NOMO-1 (cell line): ENCODE measurements at regions not wholly inside any gene's neighbourhood (a gene's known extent, or its start where the extent isn't known, plus 50 kb on each side); places are given as distances from the start of the nearest gene placed in this dataset.

Experiments
- DNase-seq, 2 experiments: peaks; one replicate each; lab custom pipeline; 2025; ENCODE audit not compliant: unreplicated experiment in 2 of 2; lab: John Stamatoyannopoulos, UW

DNA sequence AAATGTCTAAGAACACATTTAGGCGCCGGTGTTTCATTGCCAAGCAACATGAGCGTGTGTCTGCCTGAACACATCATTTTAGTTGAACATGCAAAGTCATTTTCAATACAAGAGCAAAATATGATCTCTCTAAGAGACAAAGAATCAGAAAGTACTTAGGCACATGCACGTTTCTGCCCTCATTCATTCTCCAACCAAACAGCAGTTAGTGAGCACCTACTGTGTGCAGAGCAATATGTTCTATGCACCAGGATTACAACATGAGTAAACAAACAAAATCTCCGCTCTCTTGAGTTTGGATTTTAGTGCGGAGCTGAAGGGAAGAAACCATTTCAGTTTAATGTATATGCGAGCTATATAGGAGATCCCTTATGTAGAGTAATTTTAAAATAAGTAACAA lies 71.6 kb upstream of the KLF6 start:
- no peak for DNase-seq

DNA sequence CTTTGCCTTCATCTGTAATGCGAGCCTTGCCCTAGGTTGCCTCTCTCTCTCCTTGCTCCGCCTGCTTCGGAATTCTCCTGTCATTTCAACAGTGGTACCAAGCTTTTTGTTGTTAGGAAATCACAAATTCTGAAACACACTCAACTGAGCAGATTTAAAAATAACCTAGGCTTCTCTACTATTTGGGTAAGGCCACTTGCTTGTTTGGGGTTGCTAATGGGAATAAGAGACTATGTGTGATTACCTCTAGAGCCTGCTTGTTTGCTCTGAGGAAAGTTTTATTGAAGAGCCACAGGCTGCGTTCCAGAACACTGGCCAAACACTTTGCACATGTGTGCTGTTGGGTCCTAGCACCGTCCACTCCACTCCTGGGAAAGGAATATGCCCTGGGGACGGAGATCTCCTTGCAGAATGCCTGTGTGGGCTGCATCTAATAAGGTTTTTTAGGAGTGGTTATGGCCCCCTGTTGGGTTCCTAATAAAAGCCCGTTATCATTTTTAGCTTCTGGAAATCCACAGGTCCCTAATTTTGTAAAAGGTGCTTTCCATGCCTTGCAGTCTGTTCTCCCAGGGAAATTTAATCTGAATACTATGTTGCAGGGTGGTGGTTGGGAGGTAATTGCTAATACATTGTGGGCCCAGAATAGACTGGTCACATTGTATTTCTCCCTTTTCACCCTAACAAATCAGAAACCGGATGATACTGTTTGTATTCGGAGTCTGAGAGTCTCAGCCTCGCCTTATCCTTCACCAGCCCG lies 68.7 kb upstream of the KLF6 start:
- DNase-seq, result no peak

DNA sequence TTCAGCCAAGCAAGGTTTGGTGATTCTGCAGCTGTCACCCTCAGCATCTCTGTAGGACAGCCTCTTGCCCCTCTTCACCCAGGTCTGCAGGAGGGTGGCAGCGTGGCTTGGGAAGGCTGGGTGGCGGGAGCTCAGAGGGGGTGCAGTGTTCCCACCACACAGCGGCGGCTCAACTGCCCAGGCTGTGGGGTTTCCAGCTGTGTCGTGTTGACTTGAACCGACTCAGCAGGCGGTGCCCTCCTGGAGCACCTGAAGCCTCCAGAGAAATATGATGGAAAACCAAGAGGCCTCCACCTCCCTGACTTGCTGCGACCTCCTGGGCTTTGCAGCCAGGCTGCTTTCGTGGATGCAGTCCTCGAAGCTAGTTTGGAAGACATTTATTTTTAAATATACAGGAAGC lies 68.0 kb upstream of the KLF6 start:
- DNase-seq, result no peak

DNA sequence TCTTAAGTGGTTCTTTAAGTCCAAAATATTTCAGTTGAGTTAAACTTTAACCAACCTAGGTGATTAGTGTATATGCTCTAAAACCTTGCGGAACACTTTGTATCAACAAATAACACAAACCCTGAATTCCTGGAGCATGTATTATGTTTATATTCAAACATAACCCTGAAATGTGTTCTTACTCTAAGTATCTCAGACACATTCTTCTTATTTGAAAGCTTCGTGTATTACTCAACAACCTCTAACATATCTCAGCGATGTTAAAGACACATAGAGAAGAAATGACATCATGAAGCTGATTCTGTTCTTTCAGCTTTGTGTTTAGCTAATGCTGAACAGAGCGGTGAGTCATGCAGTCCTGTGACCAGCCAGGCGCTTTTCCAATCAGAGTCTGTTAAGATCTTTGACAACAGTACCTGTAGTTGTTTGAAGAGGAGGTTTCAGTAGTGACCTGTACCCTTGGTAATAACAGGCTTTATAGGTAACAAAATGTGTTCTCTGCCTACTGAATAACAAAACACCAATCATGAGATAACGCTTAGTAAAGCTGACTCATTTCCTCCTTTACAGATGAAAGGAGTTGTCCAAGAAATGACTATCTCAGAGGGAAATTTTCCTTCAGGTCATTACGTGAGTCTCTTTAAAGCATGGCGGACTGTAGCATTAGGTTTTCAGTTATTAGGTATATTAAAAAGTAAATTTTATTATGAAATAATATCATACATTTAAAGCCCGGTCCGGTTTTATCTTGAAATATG lies 67.3 kb upstream of the KLF6 start:
- peak; percentile 16 to 89 for DNase-seq

DNA sequence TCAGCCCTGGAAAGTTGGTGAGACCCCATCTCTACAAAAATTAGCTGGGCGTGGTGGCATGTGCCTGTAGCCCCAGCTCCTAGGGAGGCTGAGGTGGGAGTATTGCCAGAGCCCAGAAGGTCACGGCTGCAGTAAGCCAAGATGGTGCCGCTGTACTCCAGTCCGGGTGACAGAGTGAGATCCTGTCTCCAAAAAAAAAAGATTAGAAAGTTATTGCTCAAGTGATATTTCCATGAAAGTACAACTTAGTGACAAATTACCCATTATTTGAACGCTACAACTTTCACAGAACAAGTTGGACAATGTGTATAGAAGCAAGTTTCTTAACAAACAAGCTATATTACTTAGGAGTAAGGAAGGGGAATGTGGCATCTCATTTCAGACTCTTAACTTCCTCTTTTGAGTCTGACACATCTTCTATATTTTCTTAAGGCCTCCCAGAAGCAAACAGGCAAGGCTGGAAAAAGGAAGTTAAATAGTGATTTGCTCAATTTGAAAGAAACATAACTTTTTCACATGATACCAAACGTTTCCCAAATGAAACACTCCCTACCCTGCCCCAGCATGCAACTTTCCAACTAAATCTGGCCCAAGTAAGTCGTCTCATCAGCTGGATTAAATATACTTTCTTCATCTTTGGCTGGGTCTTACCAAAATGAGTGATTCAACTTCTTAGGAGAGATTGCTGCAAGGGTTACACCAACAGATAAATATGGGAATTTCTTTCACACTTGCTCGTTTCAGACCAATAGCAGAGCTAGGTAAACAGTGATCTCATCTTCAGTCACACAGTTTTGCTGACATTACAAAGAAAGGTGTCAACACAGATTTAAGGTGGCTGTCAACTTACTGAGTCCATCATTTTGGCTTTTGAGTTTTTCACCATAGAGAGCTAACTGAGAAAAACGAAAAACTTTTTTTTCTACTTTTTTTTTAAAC lies 66.3 kb upstream of the KLF6 start:
- DNase-seq, result peak; percentile 78 to 97

DNA sequence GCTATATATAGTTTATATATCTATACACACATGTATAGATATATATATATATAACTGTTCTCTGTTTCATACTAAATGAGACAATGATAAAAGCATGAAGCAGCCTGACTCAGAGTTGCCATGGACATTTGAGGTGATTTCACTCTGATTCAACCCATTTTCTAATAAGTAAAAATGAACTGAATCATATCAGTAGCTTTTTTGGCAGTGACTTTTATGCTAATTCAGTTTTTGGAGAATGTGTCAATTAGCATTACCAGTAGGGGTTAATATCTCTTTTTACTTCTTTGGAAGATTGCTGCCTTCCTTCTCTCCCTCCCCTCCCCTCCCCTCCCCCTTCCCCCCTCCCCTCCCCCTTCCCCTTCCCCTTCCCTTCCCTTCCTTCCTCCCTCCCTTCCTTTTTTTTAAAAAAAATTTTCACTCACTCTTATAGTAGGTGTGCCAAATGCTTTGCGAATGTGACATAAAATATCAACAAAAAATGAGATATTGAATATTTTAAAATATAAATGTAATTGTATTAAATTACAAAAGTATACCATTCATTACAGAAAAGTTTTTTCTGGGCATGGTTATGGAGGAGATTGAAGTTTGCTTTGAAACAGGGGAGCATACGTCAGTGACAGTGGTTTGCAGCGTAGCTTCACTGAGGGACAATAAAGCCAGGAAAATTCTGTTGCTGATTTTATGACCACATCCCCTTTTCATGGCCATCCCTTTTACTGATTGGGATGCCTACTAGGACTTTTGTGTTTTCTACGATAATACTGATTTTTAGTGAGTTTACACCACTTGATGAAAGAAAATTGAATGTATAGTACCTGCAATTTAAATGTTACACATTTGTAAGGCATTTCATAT lies 64.0 kb upstream of the KLF6 start:
- DNase-seq, result no peak

DNA sequence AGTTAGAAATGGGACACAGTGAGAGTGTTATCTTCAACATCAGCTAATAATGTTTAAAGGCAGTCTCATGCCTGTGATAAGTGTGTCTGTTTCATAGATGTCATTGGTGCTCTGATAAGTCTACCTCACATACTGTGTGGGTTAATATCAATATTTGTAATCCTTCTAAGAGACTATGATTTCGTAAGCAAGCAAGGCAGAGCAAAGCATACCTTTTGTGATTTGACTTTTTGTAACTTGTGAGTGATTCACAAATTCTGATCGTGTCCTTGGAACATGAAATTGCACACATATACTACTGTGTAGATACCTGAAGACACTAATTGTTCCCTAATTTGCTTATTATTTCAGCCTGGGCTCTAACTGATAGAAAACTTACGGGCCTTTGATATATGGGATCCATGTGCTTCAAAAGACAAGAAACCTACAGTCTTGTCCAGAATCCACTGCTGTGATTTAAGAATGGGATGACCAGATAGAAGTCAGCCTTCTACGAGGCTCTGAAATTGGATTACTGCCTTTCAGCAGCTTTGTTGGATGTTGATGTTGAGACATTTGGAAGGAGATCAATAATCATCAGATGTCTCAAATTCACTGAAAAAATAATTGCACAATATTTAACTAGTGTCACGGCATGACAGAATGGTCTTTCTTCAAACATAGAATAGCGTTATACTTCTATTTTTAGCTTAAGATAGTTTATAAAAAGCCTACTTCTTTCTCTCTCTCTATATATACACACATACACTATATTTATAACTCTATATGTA lies 63.2 kb upstream of the KLF6 start:
- DNase-seq, result no peak

DNA sequence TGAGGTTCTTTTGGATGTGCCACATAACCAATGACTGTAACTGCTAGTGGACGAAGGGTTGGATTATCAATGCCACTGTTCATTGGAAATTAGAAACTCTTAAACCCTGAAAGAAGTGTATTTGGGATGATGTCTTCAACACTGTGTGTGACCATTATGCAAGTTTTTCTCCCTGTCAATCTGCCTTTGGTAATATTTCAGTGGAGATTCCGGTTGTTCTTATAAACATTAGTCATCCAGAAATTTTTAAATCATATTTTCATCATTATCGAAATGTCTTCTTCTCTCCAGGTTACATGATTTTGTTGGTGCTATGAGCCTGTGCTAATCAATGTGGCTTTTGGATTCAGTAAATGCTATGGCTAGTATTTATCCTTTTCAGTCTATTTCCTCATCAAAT lies 61.7 kb upstream of the KLF6 start:
- DNase-seq, result no peak

DNA sequence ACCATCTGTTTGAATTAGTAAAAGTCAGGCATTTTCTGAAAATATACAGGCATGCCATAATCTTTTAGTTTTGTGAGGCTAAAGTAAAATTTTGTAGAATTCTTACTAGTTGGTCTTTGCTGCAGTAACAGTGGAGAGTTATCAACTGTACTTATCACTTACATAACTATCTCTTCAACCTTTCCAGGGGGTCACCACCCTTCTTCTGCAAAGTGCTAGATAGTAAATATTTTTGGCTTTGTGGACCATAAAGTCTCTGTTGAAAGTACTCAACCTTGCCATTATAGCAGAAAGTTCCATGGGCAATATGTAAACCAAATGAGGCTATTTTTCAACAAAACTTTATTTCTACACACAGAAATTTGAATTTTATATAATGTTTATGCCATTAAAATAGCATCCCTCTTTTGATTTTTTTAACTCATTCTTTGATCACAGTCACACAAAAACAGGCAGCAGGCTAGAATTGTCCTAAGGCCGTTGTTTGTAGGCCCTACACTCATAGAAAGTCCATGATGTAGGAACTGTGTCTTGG lies 59.5 kb upstream of the KLF6 start:
- DNase-seq, result no peak

DNA sequence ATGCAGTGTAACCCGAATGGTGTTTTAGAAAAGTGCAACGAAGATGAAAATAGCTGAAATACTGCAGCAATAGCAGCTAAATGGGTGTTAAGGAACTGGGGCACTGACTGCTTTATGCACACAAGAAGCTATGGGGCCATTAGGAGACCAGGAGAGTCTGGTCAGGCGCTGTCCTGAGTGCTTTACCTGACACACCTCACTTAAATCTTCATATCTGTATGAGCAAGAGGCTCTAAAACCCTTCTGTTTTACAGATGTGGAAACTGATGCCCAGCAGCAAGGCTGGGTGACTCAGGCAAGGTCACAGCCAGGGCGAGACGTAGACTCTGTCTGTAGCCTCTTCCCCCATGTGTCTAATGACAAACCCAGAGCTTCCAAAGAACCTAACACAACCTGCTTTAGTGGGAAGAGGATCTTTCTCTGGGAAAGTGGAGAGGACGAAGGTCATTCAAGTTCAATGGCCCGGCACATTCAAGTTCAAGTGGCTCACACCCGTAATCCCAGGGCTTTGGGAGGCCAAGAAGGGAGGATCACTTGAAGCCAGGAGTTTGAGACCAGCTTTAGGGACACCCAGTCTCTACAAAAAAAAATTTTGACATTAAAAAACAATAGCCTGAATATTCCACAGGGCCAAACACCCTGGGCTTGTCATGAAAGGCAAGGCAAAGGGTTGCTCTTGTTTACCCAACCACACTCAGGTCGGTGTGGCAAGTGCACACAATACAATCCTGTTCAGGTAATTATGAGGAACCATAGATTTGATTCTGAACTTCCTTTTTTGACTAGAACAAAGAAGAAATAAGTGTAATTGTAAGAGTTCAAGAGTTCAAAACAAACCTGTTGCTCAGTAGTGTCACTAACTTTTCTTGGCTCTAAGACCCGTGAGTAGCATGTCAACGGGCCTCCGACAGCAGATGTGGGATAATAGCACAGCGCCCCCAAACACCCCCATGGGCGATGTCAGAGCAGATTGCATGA lies 53.7 kb upstream of the KLF6 start:
- DNase-seq, result peak; percentile 16 to 63

DNA sequence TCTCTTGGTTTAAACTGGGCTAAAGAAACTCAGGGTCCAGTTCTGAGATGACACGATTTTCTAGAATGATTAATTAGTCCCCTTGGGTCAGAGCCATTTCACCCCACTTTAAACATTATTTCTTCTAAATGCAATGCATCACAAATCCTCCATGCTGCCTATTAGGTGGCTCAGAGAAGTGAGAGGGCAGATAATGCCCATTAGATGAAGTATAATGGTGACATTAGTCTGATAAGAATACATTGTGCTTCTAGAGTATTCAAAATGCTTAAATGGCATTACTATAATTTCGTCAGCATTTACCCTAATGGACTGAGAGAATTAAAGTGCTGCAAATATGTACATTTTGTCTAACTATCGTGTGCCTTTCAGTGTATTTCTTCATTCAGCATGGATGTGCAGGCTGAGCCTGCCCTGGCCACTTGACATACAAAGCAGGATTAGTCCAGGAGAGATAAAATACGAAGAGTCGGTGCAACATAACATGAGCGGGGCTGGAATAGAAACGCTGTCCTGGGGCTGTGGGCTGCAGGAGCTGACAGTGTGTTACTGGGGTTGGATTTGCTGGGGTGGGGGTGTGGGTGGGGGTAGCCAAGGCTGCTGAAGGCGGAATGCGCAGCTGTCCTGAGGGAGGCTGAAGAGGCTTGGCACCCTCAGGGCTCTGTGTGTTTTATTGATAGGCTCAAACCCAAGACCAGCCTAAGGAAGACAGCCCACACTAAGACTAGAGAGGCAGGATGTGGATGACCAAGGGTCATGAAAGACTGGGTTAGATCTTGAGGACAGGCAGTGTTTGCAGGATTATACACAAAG lies 52.8 kb upstream of the KLF6 start:
- DNase-seq, result no peak

DNA sequence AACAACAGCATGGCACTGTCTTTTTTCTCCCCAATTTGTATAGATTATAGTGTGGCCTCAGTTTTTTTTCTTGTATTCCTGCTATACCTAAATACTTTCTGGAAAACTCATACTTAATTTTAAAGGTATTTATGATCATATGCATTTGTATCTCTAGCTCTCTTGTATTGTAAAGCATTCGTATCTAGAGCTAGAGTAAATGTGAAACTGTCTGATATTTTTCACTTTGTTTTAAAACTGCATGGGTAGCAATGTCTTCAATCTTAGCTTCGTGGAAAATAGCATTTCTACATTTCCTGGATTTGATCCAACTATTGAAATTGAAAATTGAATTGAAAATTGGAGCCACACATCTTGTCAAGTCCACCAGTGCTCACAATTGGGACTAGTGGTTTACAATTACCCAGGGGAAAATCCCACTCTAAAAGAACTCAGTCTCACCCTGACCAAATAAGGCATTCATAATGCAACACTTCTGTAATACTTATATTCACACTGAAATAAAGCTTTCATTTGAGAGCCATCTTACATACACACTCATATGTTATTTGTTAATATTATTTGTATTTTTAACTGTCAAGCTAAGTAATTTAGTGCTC lies 51.3 kb upstream of the KLF6 start:
- DNase-seq, result no peak

DNA sequence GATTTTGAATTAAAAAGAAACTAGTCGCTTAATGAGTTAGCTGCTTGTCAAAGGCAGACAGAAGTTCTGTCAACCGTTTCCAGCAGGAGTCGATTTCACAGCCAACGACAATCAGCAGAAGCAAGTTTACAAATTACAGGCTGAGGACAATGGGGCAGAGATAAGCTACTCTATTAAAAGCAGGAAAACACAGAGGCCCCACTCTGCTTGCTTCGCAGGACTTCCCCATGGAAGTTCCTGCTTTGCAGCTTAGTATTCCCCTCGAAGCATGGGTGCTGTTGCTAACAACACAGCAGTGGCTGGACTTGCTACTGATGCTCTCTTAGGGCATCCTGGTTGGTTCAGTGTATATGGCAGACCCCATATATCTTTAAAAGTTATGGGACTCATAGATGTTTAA lies 50.8 kb upstream of the KLF6 start:
- DNase-seq, result peak in 1 of 2 experiments; percentile 8

DNA sequence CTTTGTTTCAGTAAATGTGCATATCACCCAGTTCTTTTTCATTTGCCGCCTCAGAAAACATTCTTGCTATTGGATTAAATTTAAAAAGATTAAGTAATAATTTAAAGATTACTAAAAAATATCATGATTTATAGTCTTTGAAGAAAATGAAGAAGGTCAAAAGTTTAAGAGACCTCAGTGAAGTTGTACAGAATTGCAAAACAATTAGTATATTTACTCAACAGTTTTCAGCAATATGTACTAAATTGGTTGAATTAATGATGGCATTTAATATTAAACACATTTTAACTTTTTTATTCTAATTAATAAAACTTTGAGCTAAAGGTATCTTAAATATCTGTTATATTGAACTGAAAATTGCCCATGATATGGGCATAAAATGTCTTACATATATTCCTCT lies 49.9 kb upstream of the KLF6 start:
- DNase-seq, result peak in 1 of 2 experiments; percentile 35
